HG03342 (cell line): ENCODE measurements at regions not wholly inside any gene's neighbourhood (a gene's known extent, or its start where the extent isn't known, plus 50 kb on each side); places are given as distances from the start of the nearest gene placed in this dataset.

Experiments used
- ATAC-seq: cut with Tn5 transposase; IDR thresholded peaks from one replicate; pipeline ENCODE4 v1.9.1; 2021; ENCODE audit warnings: mild to moderate bottlenecking, moderate library complexity; ENCODE audit not compliant: unreplicated experiment

- no peak for ATAC-seq
Measured at GRCh38 chr2:139357972-139358371, 577.8 kb upstream of the NXPH2 start.

- no peak for ATAC-seq
Measured at GRCh38 chr2:139354518-139354917, 574.3 kb upstream of the NXPH2 start.

DNA sequence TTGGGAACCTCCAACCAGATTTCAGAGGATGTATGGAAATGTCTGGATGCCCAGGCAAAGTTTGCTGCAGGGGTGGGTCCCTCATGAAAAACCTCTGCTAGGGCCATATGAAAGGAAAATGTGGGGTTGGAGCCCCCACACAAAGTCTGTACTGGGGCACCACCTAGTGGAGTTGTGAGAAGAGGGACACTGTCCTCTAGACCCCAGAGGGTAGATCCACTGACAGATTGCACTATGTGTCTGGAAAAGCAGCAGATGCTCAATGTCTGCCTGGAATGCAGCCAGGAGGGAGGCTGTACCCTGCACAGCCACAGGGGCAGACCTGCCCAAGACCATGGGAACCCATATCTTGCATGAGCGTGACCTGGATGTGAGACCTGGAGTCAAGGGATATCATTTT, 573.7 kb upstream of the NXPH2 start:
- ATAC-seq, result no peak

DNA sequence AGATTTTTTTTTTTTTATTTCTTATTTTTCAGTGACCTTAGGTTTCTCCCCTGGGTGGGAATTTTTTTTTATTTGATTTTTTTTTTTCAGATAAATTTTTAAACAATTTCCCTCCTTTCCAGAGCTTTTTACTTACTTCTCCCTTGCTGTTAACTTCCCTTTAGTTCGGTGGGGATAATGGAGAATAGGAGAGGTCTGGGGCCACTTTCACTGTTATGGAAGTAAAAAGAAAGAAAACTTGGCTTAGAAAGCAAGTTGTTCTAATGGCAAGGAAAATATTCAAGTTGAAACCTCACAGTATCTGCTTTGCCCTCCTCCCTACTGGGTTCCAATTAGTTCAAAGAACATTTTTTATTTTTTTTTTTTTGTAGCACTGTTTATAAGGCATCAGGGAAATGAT, 537.1 kb upstream of the NXPH2 start:
- ATAC-seq, result no peak

DNA sequence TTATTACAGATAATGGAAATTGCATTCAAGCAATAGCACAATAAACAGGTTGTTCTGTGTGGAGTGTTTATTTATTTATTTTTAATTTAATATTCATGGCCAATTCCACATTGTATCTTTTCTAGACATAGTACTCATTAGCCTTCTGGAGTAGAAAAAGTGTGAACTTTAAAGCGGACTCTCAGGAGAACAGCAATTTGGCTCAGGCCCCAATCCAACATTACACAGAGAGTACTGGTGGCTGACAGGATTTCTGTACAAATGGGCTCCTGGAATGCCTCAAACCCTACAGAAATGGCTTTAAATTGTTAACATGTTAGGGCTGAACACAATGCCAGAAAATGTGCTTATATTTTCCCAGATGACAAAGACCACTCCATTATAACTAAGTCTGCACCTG, 533.9 kb upstream of the NXPH2 start:
- ATAC-seq, result no peak

- no peak for ATAC-seq
Measured at GRCh38 chr2:139296672-139297209, 516.6 kb upstream of the NXPH2 start.

DNA sequence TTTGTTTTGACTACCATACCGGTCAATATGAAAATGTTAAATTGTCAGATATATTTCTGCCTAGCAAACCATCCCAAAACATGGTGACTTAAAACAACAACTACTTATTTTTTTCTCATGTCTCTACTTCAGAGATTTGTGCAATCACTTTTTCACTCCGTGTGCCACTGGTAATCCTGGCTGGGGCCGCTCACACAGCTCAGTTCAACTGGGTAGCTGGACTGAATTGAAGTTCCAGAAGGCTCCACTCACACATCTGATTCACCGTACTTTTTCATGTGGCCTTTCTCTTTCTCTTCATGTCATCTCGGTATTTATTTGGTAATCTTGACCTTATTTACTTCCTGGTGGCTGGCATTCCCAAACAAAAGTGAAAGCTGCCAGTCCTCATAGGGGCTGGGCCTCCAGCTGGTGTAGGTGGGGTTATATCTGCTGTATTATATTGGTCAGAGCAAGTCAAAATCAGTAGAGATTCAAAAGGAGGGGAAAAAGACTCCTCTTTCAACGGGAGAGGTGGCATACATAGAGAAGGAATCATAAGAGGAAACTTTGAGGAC, 513.9 kb upstream of the NXPH2 start:
- no peak for ATAC-seq

GRCh38 chr2:139281124-139281523, 500.9 kb upstream of the NXPH2 start:
- no peak for ATAC-seq

DNA sequence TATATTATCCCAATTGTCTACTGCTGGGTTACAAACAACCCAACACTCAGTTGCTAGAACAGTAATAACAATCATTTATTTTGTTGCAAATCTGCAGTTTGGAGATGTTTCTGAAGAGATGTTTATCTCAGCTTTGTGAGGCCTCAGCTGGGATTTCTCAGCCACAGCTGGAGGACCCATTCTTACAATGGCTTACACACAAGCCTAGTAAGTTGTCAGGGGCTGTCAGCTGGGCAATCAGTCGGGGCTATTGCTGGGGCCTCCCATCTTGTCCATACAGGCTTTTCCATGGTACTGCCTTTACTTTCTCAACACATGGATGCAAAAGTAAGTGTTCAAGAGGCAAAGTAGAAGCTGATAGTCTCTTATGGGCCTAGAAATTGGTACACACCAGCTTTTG, 491.7 kb upstream of the NXPH2 start:
- no peak for ATAC-seq

GRCh38 chr2:139271149-139271548, 491.0 kb upstream of the NXPH2 start:
- no peak for ATAC-seq

GRCh38 chr2:139260052-139260430, 479.9 kb upstream of the NXPH2 start:
- ATAC-seq, result no peak

GRCh38 chr2:139259422-139260051, 479.3 kb upstream of the NXPH2 start:
- ATAC-seq, result no peak

DNA sequence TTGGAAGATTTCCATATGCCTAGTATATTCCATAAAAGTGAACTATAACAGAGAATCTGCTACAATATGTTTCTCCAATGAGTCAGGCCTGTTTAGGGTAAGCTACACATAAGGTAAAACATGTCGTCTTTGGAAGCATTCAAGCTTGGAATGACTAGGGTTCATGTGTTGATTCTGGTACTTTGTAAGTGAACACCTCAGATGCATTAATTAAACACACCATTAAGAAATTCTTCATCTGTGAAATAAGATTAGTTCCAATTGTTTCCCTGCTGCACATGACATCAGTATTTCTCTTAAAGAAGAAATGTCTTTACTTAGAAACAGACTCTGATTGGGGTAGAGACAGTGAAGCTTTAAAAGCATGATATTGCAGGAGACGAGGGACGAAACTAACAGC, 461.1 kb upstream of the NXPH2 start:
- no peak for ATAC-seq

- ATAC-seq, result no peak
Measured at GRCh38 chr2:139237023-139237422, 456.8 kb upstream of the NXPH2 start.

- ATAC-seq, result no peak
Measured at GRCh38 chr2:139230881-139231280, 450.7 kb upstream of the NXPH2 start.

- no peak for ATAC-seq
Measured at GRCh38 chr2:139228276-139228675, 448.1 kb upstream of the NXPH2 start.

GRCh38 chr2:139225961-139226360, 445.8 kb upstream of the NXPH2 start:
- ATAC-seq, result no peak

GRCh38 chr2:139218181-139218580, 438.0 kb upstream of the NXPH2 start:
- no peak for ATAC-seq

DNA sequence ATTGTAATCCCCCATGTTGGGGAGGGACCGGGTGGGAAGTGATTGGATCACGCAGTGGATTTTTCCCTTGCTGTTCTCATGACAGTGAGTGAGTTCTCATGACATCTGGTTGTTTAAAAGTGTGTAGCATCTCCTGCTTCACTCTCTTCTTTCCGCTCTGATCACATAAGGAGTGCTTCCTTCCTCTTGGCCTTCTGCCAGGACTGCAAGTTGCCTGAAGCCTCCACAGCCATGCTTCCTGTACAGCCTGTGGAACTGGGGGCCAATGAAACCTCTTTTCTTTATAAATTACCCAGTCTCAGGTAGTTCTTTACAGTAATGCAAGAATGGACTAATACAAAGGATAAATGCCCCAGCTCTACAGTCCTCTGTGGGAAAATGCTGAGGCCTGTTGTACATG, 437.5 kb upstream of the NXPH2 start:
- no peak for ATAC-seq

GRCh38 chr2:139216435-139216834, 436.2 kb upstream of the NXPH2 start:
- ATAC-seq, result no peak

GRCh38 chr2:139214801-139215200, 434.6 kb upstream of the NXPH2 start:
- ATAC-seq, result no peak

GRCh38 chr2:139209586-139209985, 429.4 kb upstream of the NXPH2 start:
- ATAC-seq, result no peak

- ATAC-seq, result no peak
Measured at GRCh38 chr2:139201516-139201915, 421.3 kb upstream of the NXPH2 start.
